GM18498 (cell line): ENCODE measurements at regions not wholly inside any gene's neighbourhood (a gene's known extent, or its start where the extent isn't known, plus 50 kb on each side); places are given as distances from the start of the nearest gene placed in this dataset.

Source experiments
- ATAC-seq: cut with Tn5 transposase; IDR thresholded peaks from one replicate; pipeline ENCODE4 v1.9.1; 2021; ENCODE audit warnings: mild to moderate bottlenecking, moderate library complexity; ENCODE audit not compliant: unreplicated experiment

DNA sequence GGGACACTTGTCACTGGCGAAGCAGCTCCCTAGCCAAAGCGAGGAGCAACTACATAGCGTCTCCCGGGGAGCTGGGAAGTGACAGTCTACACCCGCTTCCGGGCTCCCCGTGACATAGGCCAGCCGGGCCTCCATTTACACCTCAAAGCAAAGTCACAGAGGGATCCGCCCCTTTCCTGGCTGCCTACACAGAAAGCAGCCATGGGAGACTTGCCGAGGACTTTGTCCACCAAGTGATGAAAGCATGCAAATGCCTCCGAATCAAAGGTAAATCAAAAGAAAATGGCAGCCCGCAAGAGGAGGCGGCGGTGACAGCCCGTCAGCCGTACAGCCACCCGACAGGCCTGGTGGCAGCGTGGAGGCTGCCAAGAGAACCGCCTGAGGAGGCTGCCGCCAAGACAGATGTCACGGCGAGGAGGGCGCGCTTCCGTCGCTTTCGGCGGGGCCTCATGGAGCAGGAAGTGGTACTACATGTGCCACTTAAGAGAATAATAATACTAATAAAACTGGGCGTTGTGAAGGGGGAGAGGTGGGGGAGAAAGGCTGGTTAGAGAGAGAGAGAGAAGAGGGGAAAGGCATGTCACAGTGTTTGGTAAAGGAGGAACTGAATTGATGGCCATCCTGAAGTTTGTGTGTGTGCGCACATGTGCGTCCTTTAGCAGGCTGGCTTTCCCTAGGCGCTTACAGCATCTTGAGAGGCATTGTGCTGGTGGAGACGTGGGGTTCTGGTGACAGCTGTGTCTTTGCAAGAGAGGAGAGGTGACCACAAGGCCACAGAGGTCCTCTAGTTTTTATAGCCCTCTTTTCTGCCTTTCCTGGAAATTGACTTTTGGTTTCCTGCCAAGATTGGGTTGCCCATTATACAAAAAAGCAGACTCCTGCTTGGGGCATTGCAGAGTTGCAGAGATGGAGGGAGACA is 661.7 kb downstream of the VRK1 start:
- ATAC-seq, result no peak

- no peak for ATAC-seq
These were observed 664.9 kb downstream of the VRK1 start for GRCh38 chr14:97462081-97462480.

- ATAC-seq, result no peak
These were observed 671.0 kb downstream of the VRK1 start for GRCh38 chr14:97468220-97468619.

DNA sequence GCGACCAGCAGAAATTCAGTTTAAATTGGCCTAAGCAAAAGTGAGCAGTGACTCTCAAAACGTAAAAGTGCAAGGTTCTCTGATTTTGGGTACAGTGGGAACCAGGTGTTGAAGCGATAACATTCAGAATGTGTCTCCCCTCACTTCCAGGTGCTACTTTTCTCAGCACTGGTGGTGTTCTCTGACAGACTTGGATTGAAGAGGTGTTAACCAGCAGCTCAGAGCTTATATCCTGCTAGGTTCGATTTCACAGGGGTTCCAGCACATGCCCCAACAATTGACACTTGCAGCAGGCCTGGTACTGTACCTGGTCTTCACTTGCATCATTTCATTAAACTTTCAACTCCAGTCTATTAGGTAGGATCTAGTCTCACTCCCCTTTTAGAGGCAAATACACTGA is 680.2 kb downstream of the VRK1 start:
- no peak for ATAC-seq

DNA sequence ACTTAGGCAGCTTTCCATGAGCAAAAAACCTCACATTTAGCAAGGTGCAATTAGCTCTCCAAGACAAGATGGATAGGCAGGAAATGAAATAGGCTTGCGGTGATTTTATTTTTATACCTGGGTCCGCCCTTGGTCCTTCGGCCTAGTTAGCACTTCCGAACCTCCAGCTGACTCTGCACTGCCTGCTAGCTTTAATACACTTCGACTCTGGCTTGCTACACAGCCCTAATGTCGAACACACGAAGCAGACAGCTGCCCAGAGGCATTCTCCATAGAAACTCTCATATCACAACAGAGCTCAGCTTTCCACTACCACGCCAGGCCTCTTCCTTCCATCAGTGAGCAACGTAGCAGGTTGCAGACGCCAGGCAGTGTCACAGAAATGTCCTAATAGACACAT is 688.0 kb downstream of the VRK1 start:
- no peak for ATAC-seq

DNA sequence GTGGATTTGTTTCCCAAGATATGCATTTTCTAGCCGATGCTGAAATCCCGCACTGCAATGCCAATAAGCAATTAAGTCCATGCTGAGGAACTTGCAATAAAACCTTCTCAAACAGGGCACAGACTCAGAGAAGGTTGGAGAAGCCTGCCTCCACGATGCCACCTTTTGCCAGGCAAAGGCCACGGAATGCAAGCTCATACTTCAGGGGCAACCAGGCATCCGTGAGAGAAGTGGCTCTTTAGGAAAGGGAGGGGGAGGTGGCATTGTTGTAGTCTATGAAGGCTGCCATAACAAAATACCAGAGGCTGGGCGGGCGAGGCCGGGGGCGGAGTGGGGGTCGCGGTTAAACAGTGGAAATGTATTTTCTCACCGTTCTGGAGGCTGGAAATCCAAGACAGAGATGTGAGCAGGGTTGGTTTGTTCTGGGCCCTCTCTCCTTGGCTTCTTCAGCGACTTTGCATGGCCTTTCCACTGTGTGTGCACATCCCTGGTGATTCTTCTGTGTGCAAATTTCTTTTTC is 689.5 kb downstream of the VRK1 start:
- ATAC-seq, result no peak

GRCh38 chr14:97489750-97490149 is 692.6 kb downstream of the VRK1 start:
- ATAC-seq, result no peak

- no peak for ATAC-seq
These were observed 693.4 kb downstream of the VRK1 start for GRCh38 chr14:97490521-97491070.

GRCh38 chr14:97491697-97492096 is 694.5 kb downstream of the VRK1 start:
- no peak for ATAC-seq

DNA sequence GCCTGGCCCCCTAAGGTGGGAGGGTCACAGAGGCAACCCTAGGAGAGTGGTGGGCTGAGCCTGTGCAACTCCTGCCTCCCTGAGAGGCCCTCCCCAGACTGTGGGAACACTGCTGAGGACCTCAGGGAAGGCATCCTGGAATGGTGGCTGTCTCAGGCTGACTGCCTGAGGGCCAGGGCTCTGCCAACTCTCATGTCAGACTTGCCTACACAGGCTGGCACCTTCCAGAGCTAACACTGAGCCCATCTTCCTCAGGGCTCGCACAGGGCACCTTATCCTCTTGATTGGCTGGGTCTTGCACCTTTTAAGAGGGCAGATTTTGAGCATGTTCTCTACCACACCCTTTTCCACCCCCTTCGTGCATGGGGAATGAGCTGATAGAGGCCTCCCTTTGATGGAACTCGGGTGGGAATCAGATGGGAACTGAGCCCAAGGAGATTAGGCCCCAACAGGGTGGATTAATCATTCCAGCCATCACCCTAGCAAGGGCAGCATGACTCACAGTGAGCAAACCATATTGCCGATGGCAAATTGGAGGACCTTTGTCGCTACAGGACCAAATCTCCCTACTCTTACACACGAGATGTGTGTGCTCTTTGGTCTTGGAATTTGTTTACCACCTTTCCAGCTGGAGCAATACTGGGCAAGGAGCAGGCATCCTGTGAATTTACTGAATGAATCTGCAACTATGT is 702.8 kb downstream of the VRK1 start:
- ATAC-seq, result no peak

DNA sequence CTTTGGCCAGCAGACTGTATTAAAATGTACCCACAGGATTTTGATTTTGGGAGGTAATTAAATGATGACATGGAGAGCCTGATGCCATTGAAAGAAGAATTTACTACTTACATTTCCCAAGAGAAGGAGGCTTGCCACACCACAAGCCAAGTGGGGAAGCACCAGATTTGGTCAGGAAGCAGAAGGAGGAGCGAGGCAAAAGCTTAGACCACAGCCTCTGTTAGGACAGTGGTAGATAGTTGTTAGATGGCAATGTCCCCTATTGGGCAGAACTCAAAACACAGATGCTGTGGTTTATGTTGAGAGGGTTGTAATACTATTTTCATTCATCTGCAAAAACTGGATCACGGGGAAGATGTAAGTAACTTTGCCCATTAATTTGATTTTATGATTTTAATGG is 709.4 kb downstream of the VRK1 start:
- ATAC-seq, result no peak

- no peak for ATAC-seq
These were observed 716.7 kb downstream of the VRK1 start for GRCh38 chr14:97513891-97514290.

DNA sequence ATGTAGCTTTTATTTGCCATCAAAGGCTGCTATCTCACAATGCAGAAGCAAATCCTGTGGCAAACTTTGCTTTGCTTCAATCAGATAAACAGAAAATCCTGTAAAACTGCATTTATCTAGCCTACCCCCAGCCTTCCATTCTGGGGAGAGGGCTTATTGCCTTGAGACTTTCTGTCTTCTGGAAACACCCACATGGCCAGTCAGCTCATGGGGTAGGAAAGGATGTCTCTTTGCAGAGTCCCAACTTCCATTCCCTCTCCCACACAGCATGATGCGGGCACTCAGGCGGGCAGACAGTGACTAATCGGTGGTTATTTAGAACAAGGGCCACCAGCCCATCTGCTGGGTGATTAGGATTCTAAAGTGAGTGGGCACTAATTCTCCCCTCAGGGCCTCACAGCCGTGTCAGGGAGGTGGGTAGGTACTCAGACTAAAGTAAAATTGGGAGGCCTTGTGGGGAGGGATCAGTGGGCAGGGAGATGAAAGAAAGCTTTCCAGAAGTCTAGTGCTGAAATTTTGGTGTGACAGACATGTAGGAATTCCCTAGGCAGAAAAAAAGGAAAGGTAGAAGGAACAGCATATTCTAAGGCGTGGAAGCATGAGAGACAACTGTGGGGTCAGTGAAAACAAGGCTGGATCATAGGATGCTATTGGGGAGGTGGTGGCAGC is 720.5 kb downstream of the VRK1 start:
- ATAC-seq, result no peak

DNA sequence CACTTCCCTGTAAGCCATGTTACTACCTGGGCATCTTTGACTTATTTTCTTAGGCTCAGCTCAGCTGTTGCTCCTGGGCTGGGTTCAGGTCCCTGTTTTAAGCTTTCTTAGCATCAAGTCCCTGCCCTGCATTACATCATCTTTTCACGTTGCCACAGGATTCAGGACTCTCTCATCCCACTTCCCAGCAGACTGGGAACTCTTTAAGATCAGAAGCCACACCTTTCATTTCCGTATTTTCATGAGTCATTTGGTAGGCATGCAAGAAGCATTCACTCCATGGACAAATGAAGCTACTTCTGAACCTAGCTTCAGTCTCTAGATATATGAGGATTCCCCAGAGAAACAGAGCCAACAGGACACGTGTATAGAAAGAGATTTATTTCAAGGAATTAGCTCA is 726.8 kb downstream of the VRK1 start:
- no peak for ATAC-seq

GRCh38 chr14:97524589-97525319 is 727.6 kb downstream of the VRK1 start:
- no peak for ATAC-seq

- no peak for ATAC-seq
These were observed 730.8 kb downstream of the VRK1 start for GRCh38 chr14:97527993-97528392.

DNA sequence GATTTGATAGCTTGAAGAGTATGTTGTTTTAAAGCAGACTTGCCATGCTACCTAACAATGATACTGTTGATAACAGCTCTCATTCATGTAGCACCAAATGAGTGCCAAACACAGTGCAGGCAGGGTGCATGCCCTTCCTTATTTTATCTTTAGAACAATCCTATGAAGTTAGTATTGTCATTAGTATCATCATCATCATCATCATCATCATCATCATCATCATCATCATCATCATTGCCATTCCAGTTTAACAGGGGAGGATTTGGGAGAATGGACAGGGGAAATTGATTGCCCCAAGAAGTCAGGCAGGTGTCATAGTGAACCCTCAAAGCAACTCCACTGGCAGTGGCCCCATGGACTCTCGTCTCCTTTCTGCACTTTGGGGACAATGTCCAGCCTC is 734.9 kb downstream of the VRK1 start:
- no peak for ATAC-seq

DNA sequence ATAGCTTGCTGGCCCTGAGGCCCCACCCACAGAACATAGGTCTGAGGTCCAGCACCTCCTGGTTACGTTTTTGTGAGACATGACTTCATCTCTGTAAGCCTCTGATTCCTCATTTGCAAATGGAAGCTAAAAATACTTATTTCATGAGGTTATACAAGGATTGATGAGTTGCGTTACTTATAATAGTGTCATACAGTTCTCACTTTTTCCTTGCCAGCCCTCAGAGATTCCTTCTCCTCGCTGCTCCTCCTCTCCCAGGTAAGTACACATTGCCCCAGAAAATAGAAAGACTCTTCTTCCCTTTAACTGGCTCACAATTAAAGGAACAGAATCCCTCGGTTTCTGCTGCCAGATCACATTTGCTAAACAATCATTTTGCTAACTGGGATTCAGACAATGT is 739.2 kb downstream of the VRK1 start:
- no peak for ATAC-seq

DNA sequence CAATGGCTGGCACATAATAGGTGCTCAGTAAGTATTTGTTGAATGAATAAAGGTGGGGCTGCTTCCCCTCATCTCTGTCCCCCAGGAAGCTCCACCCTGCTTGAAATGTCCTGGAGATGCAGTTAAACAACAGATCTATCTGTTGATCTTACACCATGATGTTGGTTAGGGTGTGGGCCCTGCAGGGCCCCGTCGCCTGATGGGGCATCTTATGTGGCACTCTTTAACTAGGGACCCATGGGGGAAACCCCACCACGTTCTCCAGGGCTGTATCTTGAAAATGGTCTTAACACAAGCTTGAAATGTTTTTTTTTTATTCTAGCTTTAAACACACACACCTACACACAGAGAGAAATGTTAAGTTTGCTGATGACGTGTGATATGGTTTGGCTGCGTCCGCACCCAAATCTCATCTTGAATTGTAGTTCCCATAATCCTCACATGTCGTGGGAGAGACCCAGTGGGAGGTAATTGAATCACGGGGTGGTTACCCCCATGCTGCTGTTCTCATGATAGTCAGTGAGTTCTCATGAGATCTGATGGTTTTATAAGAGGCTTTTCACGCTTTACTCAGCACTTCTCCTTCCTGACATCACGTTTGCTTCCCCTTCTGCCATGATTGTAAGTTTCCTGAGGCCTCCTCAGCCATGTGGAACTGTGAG is 741.7 kb downstream of the VRK1 start:
- ATAC-seq, result no peak

DNA sequence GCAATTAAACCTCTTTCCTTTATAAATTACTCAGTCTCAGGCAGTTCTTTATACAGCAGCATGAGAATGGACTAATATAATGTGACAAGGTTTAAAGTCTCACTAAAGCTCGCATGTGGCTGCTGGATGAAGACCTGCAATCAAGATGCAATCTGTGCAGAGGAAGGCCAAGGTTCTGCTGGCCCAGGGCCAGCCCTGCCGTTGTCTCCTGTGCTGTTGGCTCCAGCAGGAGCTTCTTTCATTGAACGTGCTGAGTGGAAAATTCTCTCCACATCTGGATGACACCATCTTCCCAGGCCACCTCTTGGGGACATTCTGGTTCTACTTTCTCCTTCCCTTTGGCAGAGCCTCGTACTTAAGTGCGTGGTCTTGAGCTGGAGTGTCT is 742.2 kb downstream of the VRK1 start:
- no peak for ATAC-seq
